Gastrocnemius medialis (tissue), 4 donors: ENCODE measurements at regions not wholly inside any gene's neighbourhood (a gene's known extent, or its start where the extent isn't known, plus 50 kb on each side); places are given as distances from the start of the nearest gene placed in this dataset.

Experiments
- CTCF ChIP-seq, 5 experiments: fragments of 450-650 bp in 3 of 5; fragments of 200-600 bp in 2 of 5; sonication (generic) in 2 of 5; IDR thresholded peaks in 4 of 5; conservative IDR thresholded peaks in 1 of 5; 1 replicate in 4 of 5; 2 replicates in 1 of 5; pipeline ENCODE4 v1.5.1; 2016 to 2019; ENCODE audit warnings: antibody characterized with exemption in 5 of 5, mild to moderate bottlenecking in 3 of 5, moderate library complexity in 3 of 5
- POLR2A ChIP-seq, 2 donors: fragments of 450-650 bp; IDR thresholded peaks; one replicate each; pipeline ENCODE4 v1.6.1; 2017; ENCODE audit warnings: antibody characterized with exemption in 2 of 2, mild to moderate bottlenecking in 2 of 2, moderate library complexity in 2 of 2

GRCh38 chr18:10319914-10320600 lies 134.4 kb upstream of the APCDD1 start:
- TF ChIP-seq CTCF (IDR thresholded peaks at IDR 0.05 in 4 of 5, conservative IDR thresholded peaks at IDR 0.05 in 1 of 5), result no peak
- no peak for TF ChIP-seq POLR2A (IDR thresholded peaks at IDR 0.05)
